ENCODE measurements at regions not wholly inside any gene's neighbourhood (a gene's known extent, or its start where the extent isn't known, plus 50 kb on each side); places are given as distances from the start of the nearest gene placed in this dataset.

- intact Hi-C loops (cut with DNase I, micrococcal nuclease): loop anchor here (1.0 to 5.0 kb wide), 14 partner anchors 12 to 916 kb away; a partner anchor contains a TSS
- peaks cover 3% of the 10 kb centered on the region for H3K9me3 Mint-ChIP-seq (ENCODE audit: low read depth)
- no peaks in the 10 kb centered on the region for H3K27me3 Mint-ChIP-seq
- ATAC-seq: peak; percentile 76
- peak; percentile 88 for DNase-seq
- H3K36me3 Mint-ChIP-seq (ENCODE audit: low read depth): peaks cover 1% of the 10 kb centered on the region
- POLR2A ChIA-PET: interaction anchor here (0.6 to 5.8 kb wide), 38 partner anchors 8 to 1679 kb away, joined by 3 to 246 read pairs (median 10); partner anchors contain the start of gene HMGN4
- H3K27ac Mint-ChIP-seq: no peak overlapping the region
- CTCF ChIA-PET: interaction anchor here (0.7 to 3.3 kb wide), 20 partner anchors 9 to 380 kb away, joined by 3 to 30 read pairs (median 4); partner anchors contain the start of gene ABT1
- peaks cover 2% of the 10 kb centered on the region for H3K4me1 Mint-ChIP-seq
- H3K4me3 Mint-ChIP-seq: no peak overlapping the region
These were observed 129.2 kb downstream of the HFE start for GRCh38 chr6:26216359-26216885.

- intact Hi-C loops (cut with DNase I, micrococcal nuclease): loop anchor here (1.0 to 5.0 kb wide), 14 partner anchors 13 to 915 kb away; a partner anchor contains a TSS
- H3K4me3 Mint-ChIP-seq: no peak overlapping the region
- peaks cover 2% of the 10 kb centered on the region for H3K4me1 Mint-ChIP-seq
- no peak for ATAC-seq
- no peaks in the 10 kb centered on the region for H3K27me3 Mint-ChIP-seq
- POLR2A ChIA-PET: interaction anchor here (0.6 to 5.8 kb wide), 39 partner anchors 8 to 1679 kb away, joined by 3 to 246 read pairs (median 8); partner anchors contain the start of gene HMGN4
- CTCF ChIA-PET: interaction anchor here (0.7 to 3.3 kb wide), 19 partner anchors 9 to 379 kb away, joined by 3 to 30 read pairs (median 5); partner anchors contain the start of gene ABT1
- peaks cover 3% of the 10 kb centered on the region for H3K9me3 Mint-ChIP-seq (ENCODE audit: low read depth)
- H3K36me3 Mint-ChIP-seq (ENCODE audit: low read depth): peaks cover 1% of the 10 kb centered on the region
- no peak overlapping the region for H3K27ac Mint-ChIP-seq
- DNase-seq: peak; percentile 91
These were observed 129.9 kb downstream of the HFE start for GRCh38 chr6:26216886-26217713.

- intact Hi-C loops (cut with DNase I, micrococcal nuclease): loop anchor here (2.0 to 5.0 kb wide), 3 partner anchors 17 to 55 kb away; a partner anchor contains a TSS
- Mint-ChIP-seq H3K9me3 (ENCODE audit: low read depth) (peaks cover 3% of the 10 kb centered on the region), H3K27ac (no peak overlapping the region), H3K4me3 (no peak overlapping the region), H3K27me3 (no peaks in the 10 kb centered on the region), H3K36me3 (ENCODE audit: low read depth) (peaks cover 1% of the 10 kb centered on the region), H3K4me1 (peaks cover 4% of the 10 kb centered on the region)
- ATAC-seq: no peak
- DNase-seq: peak; percentile 43
- CTCF ChIA-PET: interaction anchor here (1.6 to 2.5 kb wide), 3 partner anchors 16 to 33 kb away, joined by 5 to 16 read pairs (median 16); a partner anchor contains a TSS
- POLR2A ChIA-PET: interaction anchor here (0.6 to 5.8 kb wide), 15 partner anchors 12 to 911 kb away, joined by 4 to 246 read pairs (median 51); a partner anchor contains a TSS
These were observed 130.5 kb downstream of the HFE start for GRCh38 chr6:26217714-26218075.

GRCh38 chr6:26218824-26219223, 131.6 kb downstream of the HFE start:
- H3K4me1 Mint-ChIP-seq: peaks cover 7% of the 10 kb centered on the region
- no peaks in the 10 kb centered on the region for H3K9me3 Mint-ChIP-seq (ENCODE audit: low read depth)
- DNase-seq (no peak), ATAC-seq (no peak)
- ChIA-PET POLR2A (interaction anchor here (0.6 kb wide), 1 partner anchor 114 kb away, joined by 4 read pairs; no protein-coding TSS in a partner anchor), CTCF (interaction anchor here (1.2 kb wide), 1 partner anchor 55 kb away, joined by 3 read pairs; no protein-coding TSS in a partner anchor)
- H3K27me3 Mint-ChIP-seq: no peaks in the 10 kb centered on the region
- H3K27ac Mint-ChIP-seq: no peak overlapping the region
- H3K4me3 Mint-ChIP-seq: no peak overlapping the region
- H3K36me3 Mint-ChIP-seq (ENCODE audit: low read depth): no peaks in the 10 kb centered on the region
- intact Hi-C loops (cut with DNase I, micrococcal nuclease): loop anchor here in 1 of 2 experiments (5.0 kb wide), 1 partner anchor 53 kb away; a partner anchor contains a TSS

GRCh38 chr6:26220145-26220970, 133.1 kb downstream of the HFE start:
- ATAC-seq (no peak), DNase-seq (no peak)
- H3K27me3 Mint-ChIP-seq: no peaks in the 10 kb centered on the region
- H3K4me1 Mint-ChIP-seq: peaks cover 7% of the 10 kb centered on the region
- H3K4me3 Mint-ChIP-seq: no peak overlapping the region
- POLR2A ChIA-PET: interaction anchor here (0.7 to 1.2 kb wide), 3 partner anchors 14 to 1299 kb away, joined by 3 to 4 read pairs (median 3); no protein-coding TSS in a partner anchor
- CTCF ChIA-PET: interaction anchor here (0.7 to 1.2 kb wide), 3 partner anchors 12 to 54 kb away, joined by 3 to 4 read pairs (median 3); no protein-coding TSS in a partner anchor
- intact Hi-C loops (cut with DNase I, micrococcal nuclease): no loop called here
- no peaks in the 10 kb centered on the region for H3K36me3 Mint-ChIP-seq (ENCODE audit: low read depth)
- no peaks in the 10 kb centered on the region for H3K9me3 Mint-ChIP-seq (ENCODE audit: low read depth)
- H3K27ac Mint-ChIP-seq: peak overlapping the region; percentile 55

- Mint-ChIP-seq H3K4me3 (no peak overlapping the region), H3K4me1 (peaks cover 7% of the 10 kb centered on the region), H3K27ac (no peak overlapping the region), H3K36me3 (ENCODE audit: low read depth) (no peaks in the 10 kb centered on the region), H3K9me3 (ENCODE audit: low read depth) (no peaks in the 10 kb centered on the region), H3K27me3 (no peaks in the 10 kb centered on the region)
- DNase-seq (no peak), ATAC-seq (no peak)
- CTCF ChIA-PET: interaction anchor here (0.7 to 1.0 kb wide), 2 partner anchors 11 to 45 kb away, joined by 3 to 4 read pairs; no protein-coding TSS in a partner anchor
- intact Hi-C loops (cut with DNase I, micrococcal nuclease): no loop called here
- POLR2A ChIA-PET: interaction anchor here (0.7 to 1.2 kb wide), 2 partner anchors 13 to 62 kb away, joined by 3 to 4 read pairs; no protein-coding TSS in a partner anchor
These were observed 134.0 kb downstream of the HFE start for GRCh38 chr6:26221186-26221585.

- ATAC-seq: peak; percentile 9
- H3K27me3 Mint-ChIP-seq: no peaks in the 10 kb centered on the region
- ChIA-PET CTCF (interaction anchor here (0.6 to 1.8 kb wide), 4 partner anchors 23 to 107 kb away, joined by 3 to 9 read pairs (median 6); a partner anchor contains a TSS), POLR2A (interaction anchor here (0.5 to 3.6 kb wide), 9 partner anchors 8 to 99 kb away, joined by 3 to 41 read pairs (median 6); a partner anchor contains a TSS)
- no peaks in the 10 kb centered on the region for H3K36me3 Mint-ChIP-seq (ENCODE audit: low read depth)
- peak; percentile 43 for DNase-seq
- H3K4me1 Mint-ChIP-seq: peaks cover 7% of the 10 kb centered on the region
- no peak overlapping the region for H3K4me3 Mint-ChIP-seq
- H3K27ac Mint-ChIP-seq: peak overlapping the region; percentile 81
- intact Hi-C loops (cut with DNase I, micrococcal nuclease): no loop called here
- H3K9me3 Mint-ChIP-seq (ENCODE audit: low read depth): no peaks in the 10 kb centered on the region
These were observed 135.3 kb downstream of the HFE start for GRCh38 chr6:26222571-26222970.

GRCh38 chr6:26223228-26223627, 136.0 kb downstream of the HFE start:
- H3K9me3 Mint-ChIP-seq (ENCODE audit: low read depth): no peaks in the 10 kb centered on the region
- DNase-seq (no peak), ATAC-seq (peak; percentile 11)
- peaks cover 7% of the 10 kb centered on the region for H3K4me1 Mint-ChIP-seq
- no peaks in the 10 kb centered on the region for H3K36me3 Mint-ChIP-seq (ENCODE audit: low read depth)
- no peak overlapping the region for H3K4me3 Mint-ChIP-seq
- ChIA-PET POLR2A (interaction anchor here (0.5 to 3.6 kb wide), 13 partner anchors 8 to 100 kb away, joined by 3 to 41 read pairs (median 6); a partner anchor contains a TSS), CTCF (interaction anchor here (0.6 to 1.8 kb wide), 8 partner anchors 8 to 106 kb away, joined by 3 to 9 read pairs (median 3); a partner anchor contains a TSS)
- intact Hi-C loops (cut with DNase I, micrococcal nuclease): loop anchor here in 1 of 2 experiments (1.0 kb wide), 1 partner anchor 8 kb away; no protein-coding TSS in a partner anchor
- no peak overlapping the region for H3K27ac Mint-ChIP-seq
- no peaks in the 10 kb centered on the region for H3K27me3 Mint-ChIP-seq

- Mint-ChIP-seq H3K27me3 (no peaks in the 10 kb centered on the region), H3K4me3 (no peak overlapping the region), H3K27ac (no peak overlapping the region), H3K36me3 (ENCODE audit: low read depth) (no peaks in the 10 kb centered on the region), H3K9me3 (ENCODE audit: low read depth) (no peaks in the 10 kb centered on the region), H3K4me1 (peaks cover 8% of the 10 kb centered on the region)
- ChIA-PET CTCF (interaction anchor here (0.6 to 1.8 kb wide), 6 partner anchors 9 to 26 kb away, joined by 3 to 9 read pairs (median 3); a partner anchor contains a TSS), POLR2A (interaction anchor here (0.9 to 3.6 kb wide), 11 partner anchors 10 to 180 kb away, joined by 3 to 41 read pairs (median 6); a partner anchor contains a TSS)
- intact Hi-C loops (cut with DNase I, micrococcal nuclease): loop anchor here (1.0 to 2.0 kb wide), 3 partner anchors 9 to 61 kb away; a partner anchor contains a TSS
- peak; percentile 79 for DNase-seq
- peak; percentile 86 for ATAC-seq
These were observed 136.7 kb downstream of the HFE start for GRCh38 chr6:26223650-26224546.

Measured in activated CD4-positive, alpha-beta T cell treated with anti-CD3 and anti-CD28 coated beads for 36 hours (primary cell).